NCI-H526 treated with DMSO at 0.1 percent for 48 hours (cell line): ENCODE measurements at regions not wholly inside any gene's neighbourhood (a gene's known extent, or its start where the extent isn't known, plus 50 kb on each side); places are given as distances from the start of the nearest gene placed in this dataset.
A peak's percentile ranks its signal among the peaks of the same experiment; 100 is the strongest.

Source experiments
- DNase-seq: peaks from one replicate; lab custom pipeline; 2025; lab: John Stamatoyannopoulos, UW

- no peak for DNase-seq
Observed at GRCh38 chr2:19809206-19809605, 92.6 kb downstream of the TTC32 start.

GRCh38 chr2:19807866-19808265 lies 93.9 kb downstream of the TTC32 start:
- no peak for DNase-seq

- DNase-seq, result no peak
Observed at GRCh38 chr2:19807346-19807745, 94.4 kb downstream of the TTC32 start.

GRCh38 chr2:19806591-19806990 lies 95.2 kb downstream of the TTC32 start:
- no peak for DNase-seq

- DNase-seq, result no peak
Observed at GRCh38 chr2:19806131-19806530, 95.7 kb downstream of the TTC32 start.

GRCh38 chr2:19805266-19805665 lies 96.5 kb downstream of the TTC32 start:
- no peak for DNase-seq

GRCh38 chr2:19804639-19805260 lies 97.0 kb downstream of the TTC32 start:
- no peak for DNase-seq

- no peak for DNase-seq
Observed at GRCh38 chr2:19802086-19802841, 99.5 kb downstream of the TTC32 start.

GRCh38 chr2:19801367-19802080 lies 100.3 kb downstream of the TTC32 start:
- DNase-seq, result no peak

GRCh38 chr2:19800796-19801195 lies 101.0 kb downstream of the TTC32 start:
- DNase-seq, result no peak

- peak; percentile 29 for DNase-seq
Observed at GRCh38 chr2:19799881-19800780, 101.7 kb downstream of the TTC32 start.

GRCh38 chr2:19797871-19798270 lies 103.9 kb downstream of the TTC32 start:
- no peak for DNase-seq

- no peak for DNase-seq
Observed at GRCh38 chr2:19797243-19797810, 104.5 kb downstream of the TTC32 start.

- DNase-seq, result no peak
Observed at GRCh38 chr2:19796035-19796695, 105.6 kb downstream of the TTC32 start.

GRCh38 chr2:19793132-19793750 lies 108.5 kb downstream of the TTC32 start:
- no peak for DNase-seq

GRCh38 chr2:19790291-19790690 lies 111.5 kb downstream of the TTC32 start:
- DNase-seq, result no peak

- DNase-seq, result no peak
Observed at GRCh38 chr2:19787134-19787533, 114.6 kb downstream of the TTC32 start.

GRCh38 chr2:19786408-19787058 lies 115.2 kb downstream of the TTC32 start:
- DNase-seq, result no peak

GRCh38 chr2:19785867-19786266 lies 115.9 kb downstream of the TTC32 start:
- no peak for DNase-seq

- DNase-seq, result no peak
Observed at GRCh38 chr2:19785447-19785846, 116.3 kb downstream of the TTC32 start.
